B cell (primary cell): ENCODE measurements at regions not wholly inside any gene's neighbourhood (a gene's known extent, or its start where the extent isn't known, plus 50 kb on each side); places are given as distances from the start of the nearest gene placed in this dataset.

Experiments used
- ATAC-seq: fragments of 200-7000 bp; cut with Tn5 transposase; one replicate; pipeline ENCODE4 v1.10.0; 2021; ENCODE audit warnings: low read depth, mild to moderate bottlenecking, moderate number of reproducible peaks, moderate library complexity
- CTCF ChIA-PET: fragments of 350-600 bp; sonication (Branson Sonifier 250); formaldehyde crosslinking; loops from one replicate; lab custom pipeline; 2021; ENCODE audit warnings: antibody characterized with exemption, inconsistent platforms; lab: Charles Lee
- POLR2A ChIA-PET: fragments of 350-600 bp; sonication (Branson Sonifier 250); formaldehyde crosslinking; loops from one replicate; lab custom pipeline; 2021; ENCODE audit warnings: antibody characterized with exemption; lab: Charles Lee
- DNase-seq: peaks from one replicate; pipeline ENCODE4 v3.0.0; 2013
- H2AFZ ChIP-seq: 2 replicates; pipeline ENCODE4 v1.6.1; 2012; ENCODE audit warnings: mild to moderate bottlenecking, low read depth, low read length; ENCODE audit not compliant: insufficient read depth, poor library complexity, severe bottlenecking
- H3K27ac ChIP-seq, 2 donors: 1 replicate in 1 of 2; 2 replicates in 1 of 2; pipeline ENCODE4 v1.5.1; 2012 to 2013; ENCODE audit warnings: low read length in 2 of 2, mild to moderate bottlenecking in 2 of 2, moderate library complexity in 1 of 2
- H3K27me3 ChIP-seq, 4 experiments: fragments of 200-600 bp in 1 of 4; sonication (generic) in 1 of 4; replicated peaks in 1 of 4; 1 replicate in 2 of 4; 2 replicates in 2 of 4; pipeline versions ENCODE4 v1.6.1 to v1.7.0; 2013 to 2016; ENCODE audit warnings: low read length in 3 of 4, mild to moderate bottlenecking in 2 of 4, mixed read lengths in 1 of 4, moderate library complexity in 1 of 4; ENCODE audit not compliant: insufficient read depth in 4 of 4, control insufficient read depth in 3 of 4; ENCODE audit errors: control extremely low read depth in 1 of 4
- H3K36me3 ChIP-seq, 2 experiments: replicated peaks in 1 of 2; 1 replicate in 1 of 2; 2 replicates in 1 of 2; pipeline versions ENCODE4 v1.6.1 to v1.7.1; 2013; ENCODE audit warnings: low read length in 1 of 2; ENCODE audit not compliant: insufficient read depth in 2 of 2, control insufficient read depth in 1 of 2; ENCODE audit errors: control extremely low read depth in 1 of 2, extremely low read depth in 1 of 2
- H3K4me1 ChIP-seq, 2 donors: fragments of 200-600 bp in 1 of 2; sonication (generic) in 1 of 2; 1 replicate in 1 of 2; 2 replicates in 1 of 2; pipeline versions ENCODE4 v1.5.1 to v1.6.1; 2013 to 2017; ENCODE audit warnings: low read length in 2 of 2; ENCODE audit not compliant: control insufficient read depth in 2 of 2, insufficient read depth in 2 of 2
- H3K4me2 ChIP-seq: replicated peaks from 2 replicates; pipeline ENCODE3; 2012; ENCODE audit warnings: mild to moderate bottlenecking, low read depth, low read length; ENCODE audit not compliant: poor library complexity, severe bottlenecking
- H3K4me3 ChIP-seq, 5 experiments: fragments of 200-600 bp in 1 of 5; sonication (generic) in 1 of 5; 1 replicate in 3 of 5; 2 replicates in 2 of 5; pipeline versions ENCODE4 v1.5.1 to v1.7.0; 2011 to 2016; ENCODE audit warnings: low read length in 4 of 5, mild to moderate bottlenecking in 4 of 5, low read depth in 2 of 5, control low read depth in 1 of 5, moderate library complexity in 1 of 5; ENCODE audit not compliant: insufficient read depth in 1 of 5; ENCODE audit errors: control extremely low read depth in 1 of 5, extremely low read depth in 1 of 5
- H3K79me2 ChIP-seq: fragments of 200-600 bp; sonication (generic); one replicate; pipeline ENCODE4 v1.6.0; 2016; ENCODE audit warnings: low read length; ENCODE audit not compliant: control insufficient read depth, insufficient read depth
- H3K9ac ChIP-seq: fragments of 200-600 bp; sonication (generic); 2 replicates; pipeline ENCODE4 v1.6.1; 2017; ENCODE audit warnings: mild to moderate bottlenecking, low read length, moderate library complexity
- H3K9me3 ChIP-seq, 3 donors: one replicate each; pipeline versions ENCODE4 v1.6.1 to v1.7.1; 2013; ENCODE audit warnings: low read length in 2 of 3; ENCODE audit not compliant: control insufficient read depth in 2 of 3, insufficient read depth in 1 of 3; ENCODE audit errors: control extremely low read depth in 1 of 3
- H4K20me1 ChIP-seq: 2 replicates; pipeline ENCODE4 v1.6.0; 2012; ENCODE audit warnings: mild to moderate bottlenecking, low read length; ENCODE audit not compliant: insufficient read depth, control insufficient read depth, poor library complexity, severe bottlenecking
- H3K27ac Mint-ChIP-seq: one replicate; pipeline ENCODE4 v1.8.0; 2021; ENCODE audit warnings: mixed read lengths
- H3K27me3 Mint-ChIP-seq: one replicate; pipeline ENCODE4 v1.8.0; 2021; ENCODE audit warnings: mixed read lengths
- H3K4me1 Mint-ChIP-seq: one replicate; pipeline ENCODE4 v1.8.0; 2021; ENCODE audit warnings: mixed read lengths
- H3K4me3 Mint-ChIP-seq: one replicate; pipeline ENCODE4 v1.8.0; 2021; ENCODE audit warnings: mixed read lengths
- H3K9me3 Mint-ChIP-seq: one replicate; pipeline ENCODE4 v1.8.0; 2022; ENCODE audit warnings: mixed read lengths; ENCODE audit not compliant: insufficient read depth
- EZH2 ChIP-seq: IDR thresholded peaks from 2 replicates; pipeline ENCODE4 v1.6.1; 2012; ENCODE audit warnings: borderline replicate concordance, low read depth, mild to moderate bottlenecking, moderate library complexity, low read length; ENCODE audit not compliant: insufficient read depth, poor library complexity, severe bottlenecking
- WGBS: methylation state at CpG from one replicate; pipeline ENCODE4 v1.1.5; 2013; ENCODE audit warnings: missing lambda C conversion rate; ENCODE audit not compliant: insufficient coverage; 5-methylcytosine and 5-hydroxymethylcytosine counted together
- intact Hi-C: fragments of 100-400 bp; cut with micrococcal nuclease; formaldehyde crosslinking; loops from one replicate; pipeline ENCODE4 v1.10.0; 2022
- TF ChIP-seq, protein P1 (sequence below): fragments of 200-600 bp; IDR thresholded peaks from one replicate; pipeline ENCODE4 v1.8.0; 2022; ENCODE audit warnings: antibody characterized with exemption, mild to moderate bottlenecking

DNA sequence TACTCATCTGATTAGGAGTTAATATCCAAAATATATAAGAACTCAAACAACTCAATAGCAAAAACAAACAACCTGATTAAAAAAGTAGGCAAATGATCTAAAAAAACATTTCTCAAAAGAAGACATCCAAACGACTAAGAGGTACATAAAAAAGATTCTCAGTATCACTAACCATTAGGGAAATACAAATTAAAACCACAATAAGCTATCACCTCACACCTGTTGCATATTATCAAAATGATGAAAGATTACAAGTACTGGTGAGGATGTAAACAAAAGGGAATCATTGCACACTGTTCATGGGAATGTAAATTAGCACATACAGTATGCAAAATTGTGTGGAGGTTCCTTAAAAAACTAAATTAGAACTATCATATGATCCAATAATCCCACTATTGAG is 865.5 kb downstream of the TMEM182 start:
- H3K4me2 ChIP-seq = no peak overlapping the region
- ChIA-PET CTCF (no interaction called here), POLR2A (no interaction called here)
- no peak overlapping the region for H3K4me3 Mint-ChIP-seq
- H3K4me1 ChIP-seq = no peaks in the 10 kb centered on the region
- H3K9me3 ChIP-seq = peaks cover 0 to 5% (median 0%) of the 10 kb centered on the region in 3 donors
- WGBS = no CpG with 5 or more reads among the region's 1 CpG
- no peaks in the 10 kb centered on the region for H3K27me3 Mint-ChIP-seq
- H3K4me3 ChIP-seq = no peak overlapping the region
- no peak overlapping the region for H3K27ac Mint-ChIP-seq
- H2AFZ ChIP-seq = no peak overlapping the region
- H3K27me3 ChIP-seq = no peaks in the 10 kb centered on the region
- TF ChIP-seq, protein P1, sequence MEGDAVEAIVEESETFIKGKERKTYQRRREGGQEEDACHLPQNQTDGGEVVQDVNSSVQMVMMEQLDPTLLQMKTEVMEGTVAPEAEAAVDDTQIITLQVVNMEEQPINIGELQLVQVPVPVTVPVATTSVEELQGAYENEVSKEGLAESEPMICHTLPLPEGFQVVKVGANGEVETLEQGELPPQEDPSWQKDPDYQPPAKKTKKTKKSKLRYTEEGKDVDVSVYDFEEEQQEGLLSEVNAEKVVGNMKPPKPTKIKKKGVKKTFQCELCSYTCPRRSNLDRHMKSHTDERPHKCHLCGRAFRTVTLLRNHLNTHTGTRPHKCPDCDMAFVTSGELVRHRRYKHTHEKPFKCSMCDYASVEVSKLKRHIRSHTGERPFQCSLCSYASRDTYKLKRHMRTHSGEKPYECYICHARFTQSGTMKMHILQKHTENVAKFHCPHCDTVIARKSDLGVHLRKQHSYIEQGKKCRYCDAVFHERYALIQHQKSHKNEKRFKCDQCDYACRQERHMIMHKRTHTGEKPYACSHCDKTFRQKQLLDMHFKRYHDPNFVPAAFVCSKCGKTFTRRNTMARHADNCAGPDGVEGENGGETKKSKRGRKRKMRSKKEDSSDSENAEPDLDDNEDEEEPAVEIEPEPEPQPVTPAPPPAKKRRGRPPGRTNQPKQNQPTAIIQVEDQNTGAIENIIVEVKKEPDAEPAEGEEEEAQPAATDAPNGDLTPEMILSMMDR = no peak
- TF ChIP-seq EZH2 = no peak
- no peak overlapping the region for H3K27ac ChIP-seq
- no peaks in the 10 kb centered on the region for H3K79me2 ChIP-seq
- peaks cover 4% of the 10 kb centered on the region for H3K9me3 Mint-ChIP-seq
- DNase-seq (no peak), ATAC-seq (no peak)
- no peak overlapping the region for H3K9ac ChIP-seq
- no peaks in the 10 kb centered on the region for H4K20me1 ChIP-seq
- no peaks in the 10 kb centered on the region for H3K36me3 ChIP-seq
- no peaks in the 10 kb centered on the region for H3K4me1 Mint-ChIP-seq
- intact Hi-C loops = no loop called here

DNA sequence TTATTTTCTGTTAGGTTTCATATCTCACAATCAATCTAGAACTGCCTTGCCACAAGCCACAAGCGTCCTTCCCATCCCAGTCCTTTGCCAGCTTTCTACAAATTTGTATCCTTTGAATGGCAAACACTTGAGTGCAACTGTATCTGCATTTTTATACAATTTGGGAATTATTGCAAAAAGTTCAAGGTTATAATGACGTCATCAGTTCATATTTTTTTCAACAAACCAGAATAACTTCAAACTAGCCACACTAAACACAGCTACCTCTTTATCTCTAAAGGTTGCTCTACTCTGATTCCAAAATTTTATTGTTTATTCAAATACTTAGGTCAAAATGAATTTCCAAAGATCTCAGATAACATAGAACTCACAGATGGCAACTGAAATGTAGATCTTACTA is 877.1 kb downstream of the TMEM182 start:
- ChIA-PET CTCF (no interaction called here), POLR2A (no interaction called here)
- H2AFZ ChIP-seq = no peak overlapping the region
- intact Hi-C loops = no loop called here
- no peak overlapping the region for H3K9ac ChIP-seq
- no peaks in the 10 kb centered on the region for H3K9me3 ChIP-seq
- Mint-ChIP-seq H3K4me3 (no peak overlapping the region), H3K27ac (no peak overlapping the region), H3K27me3 (no peaks in the 10 kb centered on the region), H3K9me3 (no peaks in the 10 kb centered on the region), H3K4me1 (no peaks in the 10 kb centered on the region)
- H3K27ac ChIP-seq = no peak overlapping the region
- H3K4me1 ChIP-seq = no peaks in the 10 kb centered on the region
- H3K36me3 ChIP-seq = no peaks in the 10 kb centered on the region
- no CpG with 5 or more reads among the region's 2 CpGs for WGBS
- no peaks in the 10 kb centered on the region for H3K27me3 ChIP-seq
- H3K79me2 ChIP-seq = no peaks in the 10 kb centered on the region
- ATAC-seq = no peak
- H3K4me2 ChIP-seq = no peak overlapping the region
- TF ChIP-seq, protein P1 = no peak
- no peak for TF ChIP-seq EZH2
- no peak for DNase-seq
- H3K4me3 ChIP-seq = no peak overlapping the region
- H4K20me1 ChIP-seq = no peaks in the 10 kb centered on the region
